ENCODE measurements at regions not wholly inside any gene's neighbourhood (a gene's known extent, or its start where the extent isn't known, plus 50 kb on each side); places are given as distances from the start of the nearest gene placed in this dataset.

GRCh38 chr16:50992350-50993032 lies 158.6 kb downstream of the SALL1 start:
- DNase-seq (ENCODE audit: low spot score), result no peak

- no peak for DNase-seq (ENCODE audit: low spot score)
These were observed 159.6 kb downstream of the SALL1 start for GRCh38 chr16:50991436-50991835.

GRCh38 chr16:50991006-50991405 lies 160.1 kb downstream of the SALL1 start:
- DNase-seq (ENCODE audit: low spot score), result no peak

GRCh38 chr16:50989047-50989446 lies 162.0 kb downstream of the SALL1 start:
- no peak for DNase-seq (ENCODE audit: low spot score)

- DNase-seq (ENCODE audit: low spot score), result no peak
These were observed 162.6 kb downstream of the SALL1 start for GRCh38 chr16:50988441-50988840.

GRCh38 chr16:50986453-50986852 lies 164.6 kb downstream of the SALL1 start:
- DNase-seq (ENCODE audit: low spot score), result no peak

- no peak for DNase-seq (ENCODE audit: low spot score)
These were observed 165.3 kb downstream of the SALL1 start for GRCh38 chr16:50985733-50986132.

- no peak for DNase-seq (ENCODE audit: low spot score)
These were observed 166.4 kb downstream of the SALL1 start for GRCh38 chr16:50984688-50985087.

GRCh38 chr16:50982808-50983207 lies 168.3 kb downstream of the SALL1 start:
- no peak for DNase-seq (ENCODE audit: low spot score)

GRCh38 chr16:50981951-50982350 lies 169.1 kb downstream of the SALL1 start:
- DNase-seq (ENCODE audit: low spot score), result no peak

- DNase-seq (ENCODE audit: low spot score), result no peak
These were observed 170.4 kb downstream of the SALL1 start for GRCh38 chr16:50980666-50981065.

GRCh38 chr16:50979806-50980620 lies 171.1 kb downstream of the SALL1 start:
- DNase-seq (ENCODE audit: low spot score), result no peak

- no peak for DNase-seq (ENCODE audit: low spot score)
These were observed 173.9 kb downstream of the SALL1 start for GRCh38 chr16:50977138-50977537.

GRCh38 chr16:50974438-50975036 lies 176.5 kb downstream of the SALL1 start:
- DNase-seq (ENCODE audit: low spot score), result no peak

GRCh38 chr16:50972876-50973275 lies 178.2 kb downstream of the SALL1 start:
- DNase-seq (ENCODE audit: low spot score), result no peak

GRCh38 chr16:50970281-50970680 lies 180.8 kb downstream of the SALL1 start:
- DNase-seq (ENCODE audit: low spot score), result no peak

- DNase-seq (ENCODE audit: low spot score), result no peak
These were observed 183.1 kb downstream of the SALL1 start for GRCh38 chr16:50967827-50968612.

GRCh38 chr16:50964491-50964890 lies 186.6 kb downstream of the SALL1 start:
- DNase-seq (ENCODE audit: low spot score), result no peak

GRCh38 chr16:50961952-50962351 lies 189.1 kb downstream of the SALL1 start:
- no peak for DNase-seq (ENCODE audit: low spot score)

GRCh38 chr16:50960517-50961202 lies 190.4 kb downstream of the SALL1 start:
- no peak for DNase-seq (ENCODE audit: low spot score)

- DNase-seq (ENCODE audit: low spot score), result no peak
These were observed 194.0 kb downstream of the SALL1 start for GRCh38 chr16:50957056-50957455.

- DNase-seq (ENCODE audit: low spot score), result no peak
These were observed 194.4 kb downstream of the SALL1 start for GRCh38 chr16:50956637-50957036.
